Nephron progenitor cell (in vitro differentiated cells): ENCODE measurements at regions not wholly inside any gene's neighbourhood (a gene's known extent, or its start where the extent isn't known, plus 50 kb on each side); places are given as distances from the start of the nearest gene placed in this dataset.
A peak's percentile ranks its signal among the peaks of the same experiment; 100 is the strongest.

Experiments
- DNase-seq: peaks from one replicate; pipeline ENCODE4 v3.0.0; 2021
- H3K27ac Mint-ChIP-seq: 2 replicates; pipeline ENCODE4 v1.8.0; 2021; ENCODE audit warnings: mild to moderate bottlenecking, moderate library complexity, mixed read lengths
- H3K27me3 Mint-ChIP-seq: 2 replicates; pipeline ENCODE4 v1.8.0; 2021; ENCODE audit warnings: mild to moderate bottlenecking, low read depth, mixed read lengths; ENCODE audit not compliant: poor library complexity
- H3K36me3 Mint-ChIP-seq: 2 replicates; pipeline ENCODE4 v1.8.0; 2021; ENCODE audit warnings: low read depth, mixed read lengths
- H3K4me1 Mint-ChIP-seq: 2 replicates; pipeline ENCODE4 v1.8.0; 2021; ENCODE audit warnings: mixed read lengths
- H3K4me3 Mint-ChIP-seq: 2 replicates; pipeline ENCODE4 v1.8.0; 2021; ENCODE audit warnings: mild to moderate bottlenecking, moderate library complexity, mixed read lengths
- H3K9me3 Mint-ChIP-seq: 2 replicates; pipeline ENCODE4 v1.8.0; 2021; ENCODE audit warnings: mild to moderate bottlenecking, moderate library complexity, mixed read lengths
- TF ChIP-seq, protein P1 (sequence below): fragments of 200-600 bp; sonication (generic); IDR thresholded peaks from 2 replicates; pipeline ENCODE4 v1.5.0; 2021; ENCODE audit warnings: antibody characterized with exemption

DNA sequence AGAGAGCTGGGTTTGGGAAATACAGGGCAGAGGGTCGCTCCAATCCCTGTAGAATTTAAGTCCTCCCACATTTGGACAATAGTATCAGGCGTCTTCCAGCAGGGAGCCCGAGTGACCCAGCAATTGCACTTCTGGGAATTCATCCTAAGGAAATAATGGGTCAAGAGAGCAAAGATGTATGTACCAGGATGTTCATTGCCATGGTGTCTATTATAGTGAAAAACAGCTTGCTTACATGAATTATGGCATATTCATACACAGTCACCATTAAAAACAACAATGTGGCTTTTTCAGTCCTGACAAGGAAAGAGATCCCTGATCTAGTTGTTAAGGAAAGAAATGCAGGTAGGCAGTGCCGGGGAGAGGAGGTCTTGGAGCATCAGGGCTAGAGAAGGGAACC is 167.7 kb downstream of the PJA1 start:
- Mint-ChIP-seq H3K36me3 (no peaks in the 10 kb centered on the region), H3K27ac (no peak overlapping the region), H3K27me3 (peaks cover 9% of the 10 kb centered on the region), H3K9me3 (peaks cover 36% of the 10 kb centered on the region), H3K4me1 (peaks cover 29% of the 10 kb centered on the region), H3K4me3 (no peak overlapping the region)
- TF ChIP-seq, protein P1, sequence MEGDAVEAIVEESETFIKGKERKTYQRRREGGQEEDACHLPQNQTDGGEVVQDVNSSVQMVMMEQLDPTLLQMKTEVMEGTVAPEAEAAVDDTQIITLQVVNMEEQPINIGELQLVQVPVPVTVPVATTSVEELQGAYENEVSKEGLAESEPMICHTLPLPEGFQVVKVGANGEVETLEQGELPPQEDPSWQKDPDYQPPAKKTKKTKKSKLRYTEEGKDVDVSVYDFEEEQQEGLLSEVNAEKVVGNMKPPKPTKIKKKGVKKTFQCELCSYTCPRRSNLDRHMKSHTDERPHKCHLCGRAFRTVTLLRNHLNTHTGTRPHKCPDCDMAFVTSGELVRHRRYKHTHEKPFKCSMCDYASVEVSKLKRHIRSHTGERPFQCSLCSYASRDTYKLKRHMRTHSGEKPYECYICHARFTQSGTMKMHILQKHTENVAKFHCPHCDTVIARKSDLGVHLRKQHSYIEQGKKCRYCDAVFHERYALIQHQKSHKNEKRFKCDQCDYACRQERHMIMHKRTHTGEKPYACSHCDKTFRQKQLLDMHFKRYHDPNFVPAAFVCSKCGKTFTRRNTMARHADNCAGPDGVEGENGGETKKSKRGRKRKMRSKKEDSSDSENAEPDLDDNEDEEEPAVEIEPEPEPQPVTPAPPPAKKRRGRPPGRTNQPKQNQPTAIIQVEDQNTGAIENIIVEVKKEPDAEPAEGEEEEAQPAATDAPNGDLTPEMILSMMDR = no peak
- no peak for DNase-seq

DNA sequence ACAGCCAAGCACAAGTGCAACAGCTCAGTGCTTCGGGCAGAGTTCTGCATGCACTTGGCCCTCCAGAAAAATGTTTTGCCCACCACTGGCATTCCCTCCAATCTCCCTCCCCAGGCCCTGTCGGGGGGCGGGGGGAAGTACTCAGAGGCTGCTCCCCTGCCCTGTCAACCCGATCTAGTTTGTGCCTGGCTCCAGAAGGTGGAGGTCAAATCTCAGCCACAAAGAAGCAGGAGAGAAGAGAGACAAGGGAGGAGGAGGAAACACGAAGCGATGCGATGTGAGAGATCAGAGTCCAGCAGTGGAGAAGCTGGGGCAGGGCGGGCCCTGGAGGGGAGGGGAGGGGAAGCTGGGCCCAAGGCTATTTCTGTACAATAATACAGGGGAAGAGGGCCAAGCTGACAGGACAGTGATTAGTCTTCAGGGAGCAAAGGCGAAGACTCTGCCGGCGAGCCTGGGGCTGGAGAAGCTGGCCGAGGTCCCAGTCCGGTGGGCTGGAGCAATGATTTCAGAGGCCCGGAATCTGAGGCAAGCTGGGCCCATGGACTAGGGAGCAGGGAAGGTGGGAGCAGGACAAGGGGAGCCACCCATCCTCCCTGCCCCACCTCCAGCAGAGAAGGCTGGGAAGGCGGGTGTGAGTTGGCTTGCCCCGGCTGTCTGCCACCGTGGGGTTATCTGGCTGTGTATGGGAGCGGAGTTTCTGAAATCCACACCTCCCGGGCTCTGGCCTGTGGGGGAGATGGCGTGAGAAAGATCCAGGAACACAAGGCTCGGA is 167.1 kb downstream of the EFNB1 start:
- Mint-ChIP-seq H3K4me1 (peaks cover 42% of the 10 kb centered on the region), H3K36me3 (no peaks in the 10 kb centered on the region), H3K27me3 (peaks cover 15% of the 10 kb centered on the region), H3K4me3 (no peak overlapping the region), H3K27ac (peak overlapping the region; percentile 62), H3K9me3 (peaks cover 39% of the 10 kb centered on the region)
- DNase-seq = no peak
- TF ChIP-seq, protein P1 = no peak

DNA sequence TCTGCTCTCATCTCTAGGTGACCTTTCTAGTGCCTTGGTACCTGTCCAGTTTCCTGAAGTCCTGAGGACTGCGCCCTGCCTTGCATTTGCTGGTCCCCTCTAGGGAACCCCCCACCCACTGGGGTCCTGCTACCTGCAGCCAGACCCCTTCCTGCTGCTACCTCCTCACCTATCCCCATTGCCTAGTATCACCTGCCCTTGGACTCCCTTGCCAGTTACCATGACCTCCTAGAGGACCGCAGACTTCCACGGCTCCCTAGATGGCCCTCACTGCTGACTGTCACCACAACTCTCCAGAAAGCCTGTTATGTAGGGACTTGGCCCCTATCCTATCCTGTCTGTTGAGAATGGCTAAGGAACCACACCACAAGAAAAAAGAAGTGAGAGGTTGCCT is 166.6 kb downstream of the EFNB1 start:
- H3K4me3 Mint-ChIP-seq = no peak overlapping the region
- no peak overlapping the region for H3K27ac Mint-ChIP-seq
- TF ChIP-seq, protein P1 = no peak
- DNase-seq = no peak
- peaks cover 15% of the 10 kb centered on the region for H3K27me3 Mint-ChIP-seq
- peaks cover 48% of the 10 kb centered on the region for H3K4me1 Mint-ChIP-seq
- no peaks in the 10 kb centered on the region for H3K36me3 Mint-ChIP-seq
- H3K9me3 Mint-ChIP-seq = peaks cover 35% of the 10 kb centered on the region

DNA sequence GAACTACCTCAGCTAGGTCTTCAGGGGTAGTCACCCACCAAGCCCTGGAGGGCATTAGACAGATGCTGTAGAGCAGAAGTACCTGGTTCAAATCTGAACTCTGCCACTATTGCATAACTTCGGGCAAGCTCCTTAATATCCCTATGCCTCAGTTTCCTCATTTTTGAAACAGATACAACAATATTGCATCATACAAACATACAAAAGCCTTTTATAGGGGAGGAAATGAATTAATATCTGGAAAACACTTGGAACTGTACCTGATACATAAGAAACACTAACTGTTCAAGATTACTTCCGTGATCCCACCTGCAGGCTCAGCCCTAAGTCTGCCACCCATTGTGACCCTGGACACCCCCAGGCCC is 166.1 kb downstream of the EFNB1 start:
- H3K9me3 Mint-ChIP-seq = peaks cover 35% of the 10 kb centered on the region
- peaks cover 15% of the 10 kb centered on the region for H3K27me3 Mint-ChIP-seq
- no peak overlapping the region for H3K4me3 Mint-ChIP-seq
- H3K27ac Mint-ChIP-seq = no peak overlapping the region
- peaks cover 53% of the 10 kb centered on the region for H3K4me1 Mint-ChIP-seq
- no peak for DNase-seq
- TF ChIP-seq, protein P1 = no peak
- no peaks in the 10 kb centered on the region for H3K36me3 Mint-ChIP-seq

DNA sequence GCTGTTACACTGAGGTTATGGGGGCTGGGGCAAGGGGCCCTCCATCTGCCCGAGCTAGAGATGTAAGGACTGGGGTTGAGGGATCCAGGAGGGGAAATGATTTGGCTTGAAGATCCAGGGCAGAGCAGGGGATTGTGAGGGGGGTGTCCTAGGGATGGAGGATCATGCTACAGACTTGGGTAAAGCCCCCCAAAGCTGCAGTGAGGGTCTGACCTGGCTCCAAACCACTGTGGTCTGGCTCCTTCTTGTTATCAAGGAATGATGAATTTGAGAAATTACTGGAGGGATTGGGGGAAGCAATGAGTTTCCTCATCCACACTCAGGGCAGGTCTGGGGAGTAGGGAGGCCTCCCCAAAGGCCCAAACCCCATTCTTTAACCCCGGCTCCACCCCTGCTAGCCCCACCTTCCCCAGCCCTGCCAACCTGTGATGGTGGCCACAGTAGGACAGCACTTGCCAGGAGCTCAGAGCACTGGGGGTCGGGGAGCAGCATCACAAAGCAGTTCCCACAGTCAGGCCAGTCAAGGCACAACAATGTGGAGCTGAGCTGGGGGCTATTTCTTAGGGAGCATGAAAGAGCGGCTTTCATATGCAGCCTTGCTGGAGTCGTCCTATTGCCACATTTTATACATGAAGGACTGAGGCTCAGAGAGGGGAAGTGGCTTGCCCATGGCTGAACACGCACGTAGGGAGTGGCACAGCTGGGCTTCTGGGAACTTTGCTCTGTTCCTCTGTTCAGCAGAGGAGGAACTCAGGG is 165.5 kb downstream of the EFNB1 start:
- H3K4me1 Mint-ChIP-seq = peaks cover 54% of the 10 kb centered on the region
- H3K36me3 Mint-ChIP-seq = no peaks in the 10 kb centered on the region
- TF ChIP-seq, protein P1 = no peak
- H3K27me3 Mint-ChIP-seq = peaks cover 15% of the 10 kb centered on the region
- H3K9me3 Mint-ChIP-seq = peaks cover 35% of the 10 kb centered on the region
- no peak overlapping the region for H3K27ac Mint-ChIP-seq
- no peak for DNase-seq
- no peak overlapping the region for H3K4me3 Mint-ChIP-seq
